DMS53 treated with DMSO at 0.1 percent for 48 hours (cell line): ENCODE measurements at regions not wholly inside any gene's neighbourhood (a gene's known extent, or its start where the extent isn't known, plus 50 kb on each side); places are given as distances from the start of the nearest gene placed in this dataset.
"Not testable (repeated sequence)": the region's sequence is repeated elsewhere in the genome, so short reads cannot be mapped to it uniquely, and the experiment has no call there.

Experiments
- DNase-seq: peaks from one replicate; lab custom pipeline; 2025; ENCODE audit not compliant: unreplicated experiment; lab: John Stamatoyannopoulos, UW

- DNase-seq, result not testable (repeated sequence)
These were observed 311.2 kb upstream of the SOX4 start for GRCh38 chr6:21282360-21282759.

GRCh38 chr6:21284166-21284565 lies 309.4 kb upstream of the SOX4 start:
- no peak for DNase-seq

- no peak for DNase-seq
These were observed 308.8 kb upstream of the SOX4 start for GRCh38 chr6:21284706-21285105.

GRCh38 chr6:21294144-21294543 lies 299.4 kb upstream of the SOX4 start:
- no peak for DNase-seq

- DNase-seq, result no peak
These were observed 297.9 kb upstream of the SOX4 start for GRCh38 chr6:21295506-21296240.

GRCh38 chr6:21297665-21298064 lies 295.9 kb upstream of the SOX4 start:
- no peak for DNase-seq

GRCh38 chr6:21299216-21299615 lies 294.3 kb upstream of the SOX4 start:
- no peak for DNase-seq

GRCh38 chr6:21300439-21300838 lies 293.1 kb upstream of the SOX4 start:
- DNase-seq, result no peak

- no peak for DNase-seq
These were observed 287.6 kb upstream of the SOX4 start for GRCh38 chr6:21305893-21306332.

GRCh38 chr6:21306546-21306945 lies 287.0 kb upstream of the SOX4 start:
- DNase-seq, result no peak

- DNase-seq, result no peak
These were observed 283.7 kb upstream of the SOX4 start for GRCh38 chr6:21309807-21310221.

- no peak for DNase-seq
These were observed 282.9 kb upstream of the SOX4 start for GRCh38 chr6:21310568-21311140.

GRCh38 chr6:21312118-21312517 lies 281.4 kb upstream of the SOX4 start:
- DNase-seq, result no peak

- no peak for DNase-seq
These were observed 275.9 kb upstream of the SOX4 start for GRCh38 chr6:21317642-21318041.

GRCh38 chr6:21321076-21321475 lies 272.5 kb upstream of the SOX4 start:
- no peak for DNase-seq

- no peak for DNase-seq
These were observed 272.0 kb upstream of the SOX4 start for GRCh38 chr6:21321531-21321930.

GRCh38 chr6:21323577-21323976 lies 270.0 kb upstream of the SOX4 start:
- DNase-seq, result no peak

GRCh38 chr6:21325201-21325856 lies 268.2 kb upstream of the SOX4 start:
- DNase-seq, result peak; percentile 56

GRCh38 chr6:21327326-21328112 lies 266.0 kb upstream of the SOX4 start:
- no peak for DNase-seq

- DNase-seq, result no peak
These were observed 262.3 kb upstream of the SOX4 start for GRCh38 chr6:21331235-21331634.

GRCh38 chr6:21332077-21332476 lies 261.5 kb upstream of the SOX4 start:
- no peak for DNase-seq

- no peak for DNase-seq
These were observed 260.9 kb upstream of the SOX4 start for GRCh38 chr6:21332660-21333059.
